ENCODE measurements at regions not wholly inside any gene's neighbourhood (a gene's known extent, or its start where the extent isn't known, plus 50 kb on each side); places are given as distances from the start of the nearest gene placed in this dataset.

GRCh38 chr14:29148221-29148620, 381.6 kb downstream of the FOXG1 start:
- no CpG with 5 or more reads among the region's 2 CpGs for WGBS (ENCODE audit: insufficient coverage)
- TF ChIP-seq CTCF (IDR thresholded peaks at IDR 0.05) (no peak), EZH2 (IDR thresholded peaks at IDR 0.05; ENCODE audit: borderline replicate concordance, insufficient read depth, low read depth, low read length, poor library complexity, severe bottlenecking) (no peak)
- H3K4me3 Mint-ChIP-seq, result no peak overlapping the region
- H3K4me3 ChIP-seq (ENCODE audit: control extremely low read depth in 1 of 5, extremely low read depth in 1 of 5, insufficient read depth in 1 of 5, low read depth in 2 of 5, low read length in 4 of 5), result no peak overlapping the region
- H4K20me1 ChIP-seq (ENCODE audit: control insufficient read depth, insufficient read depth, low read length, poor library complexity, severe bottlenecking), result no peaks in the 10 kb centered on the region
- no peaks in the 10 kb centered on the region for H3K4me1 ChIP-seq (ENCODE audit: control insufficient read depth in 2 of 2, insufficient read depth in 2 of 2, low read length in 2 of 2)
- no peak overlapping the region for H3K4me2 ChIP-seq (replicated peaks; ENCODE audit: low read depth, low read length, poor library complexity, severe bottlenecking)
- ChIA-PET POLR2A (no interaction called here), CTCF (no interaction called here)
- no peak overlapping the region for H3K9ac ChIP-seq (ENCODE audit: low read length)
- H3K36me3 ChIP-seq (replicated peaks in 1 of 2; ENCODE audit: control extremely low read depth in 1 of 2, control insufficient read depth in 1 of 2, extremely low read depth in 1 of 2, insufficient read depth in 2 of 2, low read length in 1 of 2), result no peaks in the 10 kb centered on the region
- H2AFZ ChIP-seq (ENCODE audit: insufficient read depth, low read depth, low read length, poor library complexity, severe bottlenecking), result no peak overlapping the region
- DNase-seq, result no peak
- no peak overlapping the region for H3K27ac Mint-ChIP-seq
- H3K27ac ChIP-seq (ENCODE audit: low read length in 2 of 2), result no peak overlapping the region
- H3K9me3 Mint-ChIP-seq (ENCODE audit: insufficient read depth), result peaks cover 10% of the 10 kb centered on the region
- no peaks in the 10 kb centered on the region for H3K27me3 ChIP-seq (replicated peaks in 1 of 4; ENCODE audit: control extremely low read depth in 1 of 4, control insufficient read depth in 3 of 4, insufficient read depth in 4 of 4, low read length in 3 of 4)
- intact Hi-C loops (cut with micrococcal nuclease), result no loop called here
- H3K79me2 ChIP-seq (ENCODE audit: control insufficient read depth, insufficient read depth, low read length), result no peaks in the 10 kb centered on the region
- no peaks in the 10 kb centered on the region for H3K9me3 ChIP-seq (ENCODE audit: control extremely low read depth in 1 of 3, control insufficient read depth in 2 of 3, insufficient read depth in 1 of 3, low read length in 2 of 3)
- no peaks in the 10 kb centered on the region for H3K4me1 Mint-ChIP-seq
- no peak for ATAC-seq (ENCODE audit: low read depth)
- no peaks in the 10 kb centered on the region for H3K27me3 Mint-ChIP-seq

- no peak overlapping the region for H3K9ac ChIP-seq (ENCODE audit: low read length)
- Mint-ChIP-seq H3K9me3 (ENCODE audit: insufficient read depth) (peaks cover 10% of the 10 kb centered on the region), H3K27ac (no peak overlapping the region), H3K4me3 (no peak overlapping the region), H3K27me3 (no peaks in the 10 kb centered on the region), H3K4me1 (no peaks in the 10 kb centered on the region)
- ChIA-PET POLR2A (no interaction called here), CTCF (no interaction called here)
- no peaks in the 10 kb centered on the region for H3K36me3 ChIP-seq (replicated peaks in 1 of 2; ENCODE audit: control extremely low read depth in 1 of 2, control insufficient read depth in 1 of 2, extremely low read depth in 1 of 2, insufficient read depth in 2 of 2, low read length in 1 of 2)
- no peaks in the 10 kb centered on the region for H3K79me2 ChIP-seq (ENCODE audit: control insufficient read depth, insufficient read depth, low read length)
- H3K4me1 ChIP-seq (ENCODE audit: control insufficient read depth in 2 of 2, insufficient read depth in 2 of 2, low read length in 2 of 2), result no peaks in the 10 kb centered on the region
- peaks cover 0 to 4% (median 0%) of the 10 kb centered on the region in 3 donors for H3K9me3 ChIP-seq (ENCODE audit: control extremely low read depth in 1 of 3, control insufficient read depth in 2 of 3, insufficient read depth in 1 of 3, low read length in 2 of 3)
- H3K27me3 ChIP-seq (replicated peaks in 1 of 4; ENCODE audit: control extremely low read depth in 1 of 4, control insufficient read depth in 3 of 4, insufficient read depth in 4 of 4, low read length in 3 of 4), result no peaks in the 10 kb centered on the region
- ATAC-seq (ENCODE audit: low read depth) (no peak), DNase-seq (no peak)
- H2AFZ ChIP-seq (ENCODE audit: insufficient read depth, low read depth, low read length, poor library complexity, severe bottlenecking), result no peak overlapping the region
- TF ChIP-seq EZH2 (IDR thresholded peaks at IDR 0.05; ENCODE audit: borderline replicate concordance, insufficient read depth, low read depth, low read length, poor library complexity, severe bottlenecking) (no peak), CTCF (IDR thresholded peaks at IDR 0.05) (no peak)
- intact Hi-C loops (cut with micrococcal nuclease), result no loop called here
- H3K4me3 ChIP-seq (ENCODE audit: control extremely low read depth in 1 of 5, extremely low read depth in 1 of 5, insufficient read depth in 1 of 5, low read depth in 2 of 5, low read length in 4 of 5), result no peak overlapping the region
- no peaks in the 10 kb centered on the region for H4K20me1 ChIP-seq (ENCODE audit: control insufficient read depth, insufficient read depth, low read length, poor library complexity, severe bottlenecking)
- no peak overlapping the region for H3K27ac ChIP-seq (ENCODE audit: low read length in 2 of 2)
- no peak overlapping the region for H3K4me2 ChIP-seq (replicated peaks; ENCODE audit: low read depth, low read length, poor library complexity, severe bottlenecking)
Observed at GRCh38 chr14:29149798-29150197, 383.2 kb downstream of the FOXG1 start.

All from B cell (primary cell).